Kidney capillary endothelial cell (primary cell): ENCODE measurements at regions not wholly inside any gene's neighbourhood (a gene's known extent, or its start where the extent isn't known, plus 50 kb on each side); places are given as distances from the start of the nearest gene placed in this dataset.

Experiments used
- DNase-seq: peaks from one replicate; pipeline ENCODE4 v3.0.0-alpha.2; 2018; ENCODE audit warnings: low spot score

DNA sequence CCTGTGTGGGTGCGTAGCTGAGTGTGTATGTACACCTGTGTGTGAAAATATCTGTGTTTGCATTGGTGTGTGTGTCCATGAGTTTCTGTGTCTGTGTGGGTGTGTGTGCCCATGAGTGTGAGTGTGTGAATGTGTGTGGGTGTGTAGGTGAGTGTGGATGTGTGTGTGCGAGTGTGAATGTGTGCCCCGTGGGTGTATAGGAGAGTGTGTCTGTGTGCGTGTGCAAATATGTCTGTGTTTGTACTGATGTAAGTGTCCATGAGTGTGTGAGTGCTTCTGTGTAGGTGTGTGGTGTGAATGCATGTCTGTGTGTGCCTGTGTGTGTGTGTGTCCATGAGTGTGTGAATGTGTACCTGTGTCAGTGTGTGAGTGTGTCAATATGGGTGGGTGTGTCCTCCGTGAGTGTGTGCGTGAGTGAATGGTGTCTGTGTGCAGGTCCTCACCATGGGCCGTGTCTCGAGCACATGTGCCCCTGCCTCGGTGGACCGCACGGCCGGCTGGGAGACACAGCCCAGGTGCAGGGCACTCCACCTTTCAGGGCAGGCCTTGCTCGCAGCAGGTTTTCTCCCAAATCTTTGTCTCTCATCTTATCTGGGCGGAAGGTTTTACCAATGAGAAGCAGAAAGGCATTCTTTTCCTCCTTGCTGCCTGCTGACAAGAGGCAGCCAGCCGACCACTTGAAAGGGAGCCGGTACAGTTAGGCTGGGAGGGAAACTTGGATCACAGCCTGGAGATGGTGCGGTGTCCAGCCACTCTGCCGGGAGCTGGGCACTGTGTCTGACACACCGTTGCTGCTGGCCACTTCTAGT lies 107.1 kb upstream of the FAM20C start:
- no peak for DNase-seq

DNA sequence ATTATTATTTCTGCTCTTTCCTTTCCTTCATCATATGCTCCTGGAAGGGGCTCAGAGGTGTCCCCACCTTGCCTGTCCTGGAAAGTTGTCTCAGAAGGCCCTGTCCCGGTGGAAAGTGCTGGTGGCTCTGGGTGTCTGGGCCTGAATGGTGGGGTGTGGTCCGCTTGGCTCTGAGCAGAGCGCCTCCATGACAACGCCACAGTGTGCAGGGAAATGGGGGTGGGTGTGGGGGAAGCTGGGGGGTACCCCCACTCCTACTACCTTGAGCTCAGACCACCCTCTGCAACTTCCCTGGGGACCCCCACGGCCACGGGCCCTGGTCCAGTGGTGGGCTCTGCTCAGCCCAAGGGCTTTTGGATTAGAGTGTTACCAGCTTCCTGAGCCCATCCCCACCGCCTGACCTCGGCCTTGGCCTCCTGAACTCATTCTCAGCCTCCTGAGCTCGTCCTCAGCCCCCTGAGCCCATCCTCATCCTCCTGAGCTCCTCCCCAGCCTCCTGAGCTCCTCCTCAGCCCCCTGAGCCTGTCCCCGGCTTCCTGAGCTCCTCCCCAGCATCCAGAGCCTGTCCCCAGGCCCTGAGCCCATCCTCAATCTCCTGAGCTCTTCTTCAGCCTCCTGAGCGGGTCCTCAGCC lies 106.4 kb upstream of the FAM20C start:
- DNase-seq = no peak

- no peak for DNase-seq
Observed at GRCh38 chr7:86629-87028, 105.7 kb upstream of the FAM20C start.

DNA sequence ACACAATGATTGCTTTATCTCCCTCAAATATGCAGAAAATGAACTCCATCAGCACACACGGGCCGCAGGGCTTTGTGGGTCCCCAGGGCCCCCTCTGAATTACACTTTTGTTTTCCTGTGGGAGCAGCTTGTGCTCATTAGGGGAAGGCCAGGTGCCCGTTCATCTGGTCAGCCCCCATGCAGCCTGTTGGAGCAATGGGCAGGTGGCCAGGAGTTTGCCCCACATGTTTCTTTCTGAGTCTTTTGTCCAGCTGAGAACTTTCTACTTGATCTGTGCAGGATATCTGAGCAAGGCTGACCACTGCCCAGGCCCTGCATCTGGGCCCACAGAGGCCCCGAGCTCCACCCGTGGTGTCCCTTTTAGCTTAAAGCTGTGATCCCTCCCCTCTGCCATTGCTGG lies 105.3 kb upstream of the FAM20C start:
- DNase-seq = no peak

DNA sequence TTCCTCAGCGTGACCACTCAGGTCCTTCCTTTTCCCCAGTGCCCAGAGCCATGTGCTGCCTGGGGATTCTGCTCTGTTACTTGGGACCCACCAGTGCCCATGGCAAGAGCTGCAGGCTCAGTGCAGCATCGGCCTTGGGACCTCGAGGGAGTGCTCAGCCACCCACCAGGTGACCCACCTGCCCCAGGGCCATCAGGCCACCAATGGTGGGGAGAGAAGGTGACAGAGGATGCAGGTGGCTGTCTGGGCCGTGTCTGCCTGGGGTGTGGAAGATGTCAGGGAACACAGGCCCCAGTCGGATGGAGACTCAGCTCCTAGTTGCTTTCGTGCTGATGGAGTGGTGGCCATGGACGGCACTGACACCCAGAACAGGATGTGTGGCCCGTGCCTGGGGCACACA lies 104.7 kb upstream of the FAM20C start:
- DNase-seq = no peak

DNA sequence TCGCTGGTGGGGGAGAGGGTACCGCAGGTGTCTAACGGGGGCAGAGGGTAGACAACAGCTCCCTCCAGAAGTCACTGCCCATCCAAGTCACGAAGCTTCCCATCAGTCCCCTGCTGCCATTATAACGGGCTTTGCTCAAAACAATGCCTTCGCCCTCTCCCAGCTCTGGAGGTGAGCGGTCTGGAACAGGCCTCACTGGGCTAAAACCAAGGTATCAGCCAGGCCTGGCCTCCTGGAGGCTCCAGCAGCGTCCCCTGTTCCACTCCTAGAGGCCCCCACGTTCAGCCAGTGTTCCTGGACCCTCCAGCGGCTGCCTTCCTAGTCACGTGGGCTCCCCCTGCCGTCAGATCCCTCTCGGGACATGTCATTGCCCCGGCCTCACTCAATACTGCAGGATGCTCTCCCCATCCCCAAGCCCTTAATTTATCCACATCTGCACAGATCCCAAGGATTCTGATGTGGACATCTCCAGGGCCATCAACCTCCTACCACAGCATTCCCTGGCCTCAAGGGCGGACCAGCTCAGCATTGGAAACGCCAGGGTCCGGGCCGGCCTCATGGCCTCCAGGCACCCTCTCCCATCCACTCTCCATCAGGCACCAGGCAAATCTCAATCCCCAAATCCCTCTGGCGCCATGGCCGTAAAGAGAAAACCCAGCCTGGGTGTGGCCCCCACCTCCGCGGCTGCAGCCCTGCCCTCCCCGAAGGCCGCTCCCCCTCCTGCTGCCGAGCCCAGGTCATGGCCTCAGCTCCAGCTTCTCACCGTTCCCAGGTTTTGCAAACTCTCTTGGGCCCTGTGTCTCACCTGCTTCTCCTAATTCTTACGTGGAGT lies 104.1 kb upstream of the FAM20C start:
- no peak for DNase-seq

DNA sequence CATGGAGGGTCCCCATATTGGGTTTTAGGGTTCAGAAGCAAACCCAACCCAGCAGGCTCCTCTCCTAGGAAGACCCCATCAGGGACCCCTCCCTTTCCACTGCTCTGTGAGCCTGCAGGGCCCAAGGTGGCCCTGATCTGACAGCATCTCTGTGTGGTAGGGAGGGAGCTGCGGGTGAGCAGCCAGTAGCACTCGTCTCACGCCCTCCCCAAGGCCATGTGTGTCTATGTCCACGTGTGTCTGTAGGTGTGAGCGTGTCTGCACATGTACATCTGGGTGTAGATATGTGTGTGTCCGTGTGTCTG lies 103.5 kb upstream of the FAM20C start:
- DNase-seq = no peak

DNA sequence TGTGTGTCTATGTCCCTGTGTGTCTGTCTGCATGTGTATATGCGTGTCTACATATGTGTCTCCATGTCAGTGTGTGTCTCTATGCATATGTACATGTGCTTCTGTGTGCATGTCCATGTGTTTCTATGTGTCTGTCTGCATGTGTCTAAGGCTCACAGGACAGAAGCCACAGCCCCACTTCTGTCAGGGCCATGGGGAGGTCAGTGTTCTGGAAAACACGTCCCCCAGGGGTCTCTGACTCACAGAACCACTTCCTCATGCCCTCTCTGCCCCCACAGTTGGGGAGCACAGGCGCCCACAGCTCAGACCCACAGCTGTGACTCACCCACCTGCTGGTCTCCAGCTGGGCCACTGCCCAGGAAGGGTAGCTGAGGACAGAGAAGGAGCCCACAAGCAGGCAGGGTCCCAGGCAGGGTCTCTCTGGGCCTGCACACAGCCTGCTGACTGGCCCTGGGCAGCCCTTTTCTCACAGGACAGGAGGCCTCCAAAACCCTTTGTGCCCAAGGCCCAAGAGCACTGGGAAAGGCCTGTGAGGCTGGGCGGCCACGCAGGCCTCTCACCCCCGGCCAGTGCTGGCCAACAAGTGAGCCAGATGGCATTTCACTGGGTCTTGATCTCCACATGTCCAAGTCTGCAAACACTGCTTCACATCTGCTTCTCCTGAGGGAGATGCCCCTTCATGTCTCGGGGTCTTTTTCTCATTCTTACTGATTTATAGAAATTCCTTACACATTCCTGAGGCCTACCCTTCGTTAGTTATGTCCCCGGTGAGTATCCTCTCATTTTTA lies 102.9 kb upstream of the FAM20C start:
- peak; percentile 85 for DNase-seq

- DNase-seq = no peak
Observed at GRCh38 chr7:90111-91063, 102.0 kb upstream of the FAM20C start.

GRCh38 chr7:91396-92175 lies 100.8 kb upstream of the FAM20C start:
- no peak for DNase-seq

DNA sequence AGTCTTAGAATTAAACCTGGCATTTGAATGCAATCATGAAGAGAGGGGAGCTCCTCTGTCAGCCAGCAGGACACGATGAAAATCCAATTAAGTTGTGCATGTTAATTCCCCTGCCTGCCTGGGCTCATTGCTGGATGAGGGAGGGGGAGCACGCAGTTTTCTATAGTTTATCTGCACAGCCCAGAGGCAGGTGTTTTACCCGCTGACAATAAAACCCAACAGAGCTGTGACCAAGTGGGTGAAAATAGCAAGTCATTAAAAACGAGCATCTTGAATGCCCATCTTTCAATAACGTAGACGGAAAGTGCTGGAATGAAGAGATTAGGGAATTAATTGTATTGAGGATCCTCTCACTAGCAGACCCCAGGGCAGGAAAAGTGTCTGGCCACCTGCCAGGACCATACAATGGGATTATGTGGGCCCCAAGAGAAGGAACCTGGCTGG lies 100.1 kb upstream of the FAM20C start:
- no peak for DNase-seq

DNA sequence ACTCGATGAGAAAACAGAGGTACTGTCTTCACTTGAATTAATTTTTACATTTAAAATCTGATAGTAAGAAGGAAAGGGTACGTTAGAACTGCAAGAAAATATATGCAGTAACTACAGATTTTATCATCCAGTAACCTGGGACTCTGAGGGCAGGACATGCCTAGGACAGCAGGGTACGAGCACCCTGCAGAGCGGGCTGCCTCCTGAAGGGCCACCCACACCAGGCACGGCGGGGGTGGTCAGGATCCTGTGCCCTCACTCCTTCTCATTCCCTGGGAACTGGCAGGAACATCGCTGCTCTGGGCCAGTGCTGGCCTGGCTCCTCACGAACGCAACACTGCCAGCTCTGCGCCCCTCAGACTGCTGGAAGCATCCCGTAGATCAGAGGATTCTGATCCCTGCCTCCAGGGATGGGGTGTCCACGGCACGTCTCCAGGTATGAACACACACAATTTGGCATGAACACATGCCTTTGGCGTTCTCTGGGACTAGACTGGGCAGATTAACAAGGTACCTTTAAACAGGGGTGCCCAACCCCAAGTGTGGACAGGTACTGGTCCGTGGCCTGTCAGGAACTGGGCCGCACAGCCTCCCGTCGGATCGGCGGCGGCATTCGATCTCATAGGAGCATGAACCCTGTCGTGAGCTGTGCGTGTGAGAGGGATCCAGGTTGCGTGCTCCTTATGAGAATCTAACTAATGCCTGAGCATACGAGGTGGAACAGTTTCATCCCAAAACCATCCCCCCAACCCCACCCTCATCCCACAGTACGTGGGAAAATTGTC lies 99.3 kb upstream of the FAM20C start:
- DNase-seq = no peak

DNA sequence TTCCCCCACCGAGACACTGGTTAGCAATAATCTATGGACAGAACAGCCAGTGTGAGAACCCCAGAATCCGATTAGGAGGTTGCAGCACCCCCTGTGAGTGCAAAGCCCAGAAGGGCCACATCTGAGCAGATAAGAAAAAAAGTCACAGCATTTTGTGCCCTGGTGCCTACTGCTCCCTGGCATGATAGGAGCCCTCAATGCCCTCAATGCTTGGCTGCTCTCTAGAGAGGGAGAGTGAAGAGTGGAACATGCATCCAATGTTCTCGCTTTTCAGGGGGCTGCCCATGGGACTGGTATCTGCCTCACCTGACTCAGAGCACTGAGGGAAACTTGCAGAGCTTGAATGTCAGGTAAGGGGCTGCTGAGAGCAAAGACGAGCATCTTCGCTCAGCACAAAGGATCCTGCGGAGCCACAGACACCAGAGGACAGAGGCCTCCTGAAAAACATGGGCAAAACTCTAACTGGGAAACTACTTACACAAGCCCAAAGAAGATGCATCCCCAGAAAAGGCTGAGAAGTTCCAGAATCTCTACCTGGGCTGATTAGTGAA lies 98.0 kb upstream of the FAM20C start:
- no peak for DNase-seq

- DNase-seq = no peak
Observed at GRCh38 chr7:95180-95862, 97.0 kb upstream of the FAM20C start.

- no peak for DNase-seq
Observed at GRCh38 chr7:95863-96260, 96.5 kb upstream of the FAM20C start.

DNA sequence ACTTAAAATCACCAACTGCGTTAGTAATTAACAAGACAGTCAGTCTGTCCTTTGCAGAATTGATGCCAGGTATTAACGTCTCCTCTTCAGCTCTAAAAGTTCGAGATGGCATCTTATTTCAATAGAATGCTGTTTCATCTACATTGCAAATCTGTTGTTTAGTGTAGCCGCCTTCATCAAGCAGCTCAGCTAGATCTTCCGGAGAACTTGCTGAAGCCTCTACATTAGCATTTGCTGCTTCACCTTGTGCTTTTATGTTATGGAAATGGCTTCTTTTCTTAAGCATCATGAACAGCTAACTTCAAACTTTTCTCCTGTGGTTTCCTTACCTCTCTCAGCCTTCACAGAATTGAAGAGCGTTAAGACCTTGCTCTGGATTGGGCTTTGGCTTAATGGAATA lies 95.5 kb upstream of the FAM20C start:
- no peak for DNase-seq

- DNase-seq = no peak
Observed at GRCh38 chr7:97310-97841, 95.0 kb upstream of the FAM20C start.
